H7 (cell line): ENCODE measurements at regions not wholly inside any gene's neighbourhood (a gene's known extent, or its start where the extent isn't known, plus 50 kb on each side); places are given as distances from the start of the nearest gene placed in this dataset.

Experiments used
- DNase-seq: peaks from one replicate; pipeline ENCODE4 v3.0.0; 2012
- H3K27me3 ChIP-seq: 2 replicates; pipeline ENCODE4 v1.6.0; 2011; ENCODE audit warnings: mild to moderate bottlenecking, low read length; ENCODE audit not compliant: control insufficient read depth, insufficient read depth
- H3K36me3 ChIP-seq: replicated peaks from 2 replicates; pipeline ENCODE4 v1.5.1; 2011; ENCODE audit warnings: low read length; ENCODE audit not compliant: control insufficient read depth, insufficient read depth
- H3K4me3 ChIP-seq: 2 replicates; pipeline ENCODE4 v1.5.1; 2011; ENCODE audit warnings: low read depth, mild to moderate bottlenecking, control low read depth, low read length, moderate library complexity; ENCODE audit not compliant: insufficient read depth

GRCh38 chr9:12958279-12958678, 183.5 kb downstream of the LURAP1L start:
- Histone ChIP-seq H3K4me3 (no peak overlapping the region), H3K36me3 (peaks cover 15% of the 10 kb centered on the region), H3K27me3 (no peaks in the 10 kb centered on the region)
- DNase-seq: no peak

DNA sequence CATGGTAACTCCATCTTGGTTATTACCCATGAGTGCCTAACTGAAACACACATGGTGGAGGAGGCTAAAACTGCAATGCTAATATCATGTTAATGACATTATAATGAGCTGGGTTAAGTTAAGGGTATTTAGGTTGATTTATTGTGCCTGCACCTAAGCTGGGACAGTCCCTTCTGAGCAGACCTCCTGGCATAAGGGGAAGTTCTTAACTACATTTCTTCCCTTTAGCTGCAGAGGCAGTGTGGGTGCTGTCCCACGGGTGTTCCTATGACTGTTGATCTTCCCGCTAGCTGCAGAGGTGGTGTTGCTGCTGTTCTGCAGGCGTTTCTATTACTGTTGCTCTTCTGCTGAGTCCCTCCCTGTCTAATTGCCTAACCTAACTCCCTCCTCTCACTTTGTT, 183.9 kb downstream of the LURAP1L start:
- Histone ChIP-seq H3K4me3 (no peak overlapping the region), H3K36me3 (peaks cover 15% of the 10 kb centered on the region), H3K27me3 (no peaks in the 10 kb centered on the region)
- no peak for DNase-seq

GRCh38 chr9:12961276-12961809, 186.5 kb downstream of the LURAP1L start:
- H3K36me3 ChIP-seq: peaks cover 11% of the 10 kb centered on the region
- no peaks in the 10 kb centered on the region for H3K27me3 ChIP-seq
- DNase-seq: no peak
- no peak overlapping the region for H3K4me3 ChIP-seq

- H3K27me3 ChIP-seq: no peaks in the 10 kb centered on the region
- no peak overlapping the region for H3K4me3 ChIP-seq
- no peak for DNase-seq
- H3K36me3 ChIP-seq: peaks cover 10% of the 10 kb centered on the region
Measured at GRCh38 chr9:12963537-12963936, 188.7 kb downstream of the LURAP1L start.

- no peak for DNase-seq
- Histone ChIP-seq H3K27me3 (no peaks in the 10 kb centered on the region), H3K4me3 (no peak overlapping the region), H3K36me3 (peaks cover 3% of the 10 kb centered on the region; the same call in 1 of the 2 replicates)
Measured at GRCh38 chr9:12964271-12964670, 189.5 kb downstream of the LURAP1L start.

DNA sequence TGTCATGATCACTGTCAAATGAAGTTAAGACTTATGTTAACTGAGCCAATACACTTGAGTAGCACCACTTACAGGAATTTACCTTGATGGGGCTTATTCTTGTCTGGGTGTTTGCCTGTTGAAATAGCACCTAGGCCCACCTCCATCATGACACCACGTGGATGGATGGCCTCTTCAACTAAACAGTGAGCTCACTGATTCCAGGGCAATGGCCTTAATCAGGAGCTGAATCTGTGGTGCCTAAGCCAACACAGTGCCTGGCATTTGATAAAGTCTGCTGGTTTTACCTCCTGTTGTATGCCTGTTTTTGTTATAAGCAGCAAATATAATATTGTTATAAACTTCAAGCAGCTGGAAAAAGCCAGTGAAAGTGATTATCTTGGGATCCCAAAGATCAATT, 190.5 kb downstream of the LURAP1L start:
- no peak overlapping the region for H3K4me3 ChIP-seq
- no peak for DNase-seq
- H3K36me3 ChIP-seq: no peaks in the 10 kb centered on the region; the same call in 1 of the 2 replicates
- H3K27me3 ChIP-seq: no peaks in the 10 kb centered on the region

DNA sequence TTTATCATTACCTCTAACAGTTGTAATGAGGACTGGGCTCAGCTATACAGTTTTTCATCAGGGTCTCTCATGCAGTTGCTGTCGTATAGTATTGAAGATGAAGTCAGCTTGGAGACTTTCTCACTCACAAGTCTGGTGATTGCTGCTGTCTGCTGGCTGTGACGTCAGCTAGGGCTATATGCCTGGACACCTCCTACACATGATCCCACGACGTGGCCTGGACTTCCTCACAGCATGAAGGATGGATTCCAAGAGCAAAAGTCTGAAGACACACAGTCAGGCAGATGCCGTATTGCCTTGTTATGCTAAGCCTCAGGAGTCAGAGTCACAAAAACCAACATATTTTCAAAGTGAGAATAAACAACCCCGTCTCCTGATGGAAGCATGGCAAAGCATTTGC, 193.3 kb downstream of the LURAP1L start:
- H3K4me3 ChIP-seq: no peak overlapping the region
- no peaks in the 10 kb centered on the region for H3K36me3 ChIP-seq
- no peaks in the 10 kb centered on the region for H3K27me3 ChIP-seq
- DNase-seq: no peak

DNA sequence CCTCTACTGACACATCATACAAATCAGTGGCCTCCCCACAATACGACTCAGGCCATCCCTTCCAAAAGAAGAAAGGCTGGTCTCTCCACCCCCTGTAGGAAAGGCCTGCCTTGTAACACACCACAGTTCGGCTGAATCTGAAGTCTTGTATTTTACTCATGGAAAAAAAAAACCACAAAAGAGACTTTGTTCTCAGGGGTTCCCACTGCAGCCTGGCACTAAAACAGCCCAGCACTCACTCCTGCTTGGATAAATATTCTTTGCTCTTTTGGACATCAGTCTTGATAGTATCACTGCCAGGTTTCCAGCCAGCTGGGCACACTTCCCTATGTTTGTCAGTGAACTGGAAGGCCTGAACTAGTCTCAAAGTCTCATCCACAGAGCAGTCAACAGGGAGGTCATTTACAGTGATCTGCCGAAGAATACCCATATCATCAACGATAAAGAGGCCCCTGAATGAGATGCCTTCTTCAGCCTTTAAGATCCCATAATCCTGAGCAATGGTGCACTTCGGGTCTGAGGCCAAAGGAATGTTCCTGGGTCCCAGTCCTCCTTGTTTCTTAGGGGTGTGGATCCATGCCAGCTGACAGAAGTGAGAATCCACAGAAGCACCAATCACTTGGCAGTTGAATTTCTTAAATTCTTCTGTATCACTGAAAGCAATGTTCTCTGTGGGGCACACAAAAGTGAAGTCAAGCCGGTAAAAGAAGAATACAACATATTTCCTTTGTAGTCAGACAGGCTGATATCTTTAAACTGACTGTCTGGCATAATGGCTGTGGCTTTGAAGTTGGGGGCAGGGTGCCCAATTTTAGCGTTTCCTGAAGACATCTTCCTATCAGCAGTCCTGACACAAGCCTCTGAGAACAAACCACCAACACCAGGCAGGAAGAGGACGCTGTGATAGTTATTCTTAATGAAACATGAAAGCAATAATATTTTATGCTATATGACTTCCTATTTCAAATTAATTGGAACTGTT, 198.1 kb downstream of the LURAP1L start:
- Histone ChIP-seq H3K4me3 (no peak overlapping the region), H3K27me3 (no peaks in the 10 kb centered on the region), H3K36me3 (no peaks in the 10 kb centered on the region)
- no peak for DNase-seq

DNA sequence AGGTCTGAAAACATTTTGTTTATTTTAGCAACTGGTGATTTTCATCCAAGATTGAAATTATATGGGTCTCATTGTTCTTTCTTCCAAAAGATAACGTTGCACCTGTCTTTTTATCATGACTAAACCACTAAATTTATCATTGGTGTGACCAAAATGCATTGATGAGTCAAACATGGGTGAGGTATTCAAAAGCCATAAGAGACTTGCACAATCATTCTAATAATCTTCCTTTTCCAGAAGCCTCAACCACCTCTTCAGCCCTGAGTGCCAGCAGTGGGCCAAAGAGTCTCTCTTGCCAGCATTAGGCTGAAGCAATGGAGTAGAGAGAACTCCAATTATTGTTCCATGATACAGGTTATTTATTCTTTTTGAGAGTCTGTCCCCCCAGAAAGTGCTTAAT, 198.9 kb downstream of the LURAP1L start:
- Histone ChIP-seq H3K36me3 (no peaks in the 10 kb centered on the region), H3K4me3 (no peak overlapping the region), H3K27me3 (no peaks in the 10 kb centered on the region)
- DNase-seq: no peak

- H3K4me3 ChIP-seq: no peak overlapping the region
Measured at GRCh38 chr9:12974671-12975070, 199.9 kb downstream of the LURAP1L start.

GRCh38 chr9:12975496-12975895, 200.7 kb downstream of the LURAP1L start:
- Histone ChIP-seq H3K36me3 (no peaks in the 10 kb centered on the region), H3K4me3 (no peak overlapping the region), H3K27me3 (no peaks in the 10 kb centered on the region)
- DNase-seq: no peak

More at GRCh38 chr9:12974671-12975070, 199.9 kb downstream of the LURAP1L start:
- H3K36me3 ChIP-seq: no peaks in the 10 kb centered on the region
- no peak for DNase-seq
- H3K27me3 ChIP-seq: no peaks in the 10 kb centered on the region

DNA sequence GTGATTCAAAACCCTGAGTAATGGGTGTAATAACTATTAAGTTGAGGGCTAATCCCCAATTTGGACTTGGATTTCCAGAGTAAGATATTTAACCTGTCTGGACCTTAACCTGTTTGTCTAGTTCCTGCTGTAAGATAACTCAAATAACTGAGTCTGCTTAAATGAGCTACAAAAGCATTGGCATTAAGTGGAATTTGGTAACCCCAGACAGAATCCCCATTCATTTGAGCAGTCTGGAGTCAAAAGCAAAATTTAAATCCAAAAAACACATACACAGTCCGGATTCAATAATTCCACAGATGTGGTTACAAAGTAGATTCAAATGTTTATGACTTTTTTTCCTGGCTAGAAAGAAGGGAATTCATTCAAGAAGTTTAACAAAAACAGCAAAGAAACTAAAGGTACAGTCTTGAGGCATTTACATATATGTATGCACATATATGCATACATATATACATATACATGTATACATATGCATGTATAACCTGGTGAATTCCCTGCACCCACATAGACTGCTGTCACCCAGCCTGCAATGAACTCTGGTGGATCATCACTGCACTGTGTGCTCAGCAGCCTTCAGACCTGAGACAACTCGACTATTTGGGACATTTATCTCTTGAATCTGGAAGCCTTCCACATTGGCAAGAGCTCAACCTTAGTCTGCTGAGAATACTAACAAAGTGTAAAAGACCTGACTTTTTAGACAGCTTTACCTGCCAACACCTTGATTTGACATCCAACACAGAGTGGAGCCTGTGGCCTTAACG, 205.4 kb downstream of the LURAP1L start:
- Histone ChIP-seq H3K27me3 (no peaks in the 10 kb centered on the region), H3K4me3 (no peak overlapping the region), H3K36me3 (no peaks in the 10 kb centered on the region)
- no peak for DNase-seq

- no peaks in the 10 kb centered on the region for H3K27me3 ChIP-seq
- no peak overlapping the region for H3K4me3 ChIP-seq
- DNase-seq: no peak
- H3K36me3 ChIP-seq: no peaks in the 10 kb centered on the region
Measured at GRCh38 chr9:12988258-12988657, 213.4 kb downstream of the LURAP1L start.

DNA sequence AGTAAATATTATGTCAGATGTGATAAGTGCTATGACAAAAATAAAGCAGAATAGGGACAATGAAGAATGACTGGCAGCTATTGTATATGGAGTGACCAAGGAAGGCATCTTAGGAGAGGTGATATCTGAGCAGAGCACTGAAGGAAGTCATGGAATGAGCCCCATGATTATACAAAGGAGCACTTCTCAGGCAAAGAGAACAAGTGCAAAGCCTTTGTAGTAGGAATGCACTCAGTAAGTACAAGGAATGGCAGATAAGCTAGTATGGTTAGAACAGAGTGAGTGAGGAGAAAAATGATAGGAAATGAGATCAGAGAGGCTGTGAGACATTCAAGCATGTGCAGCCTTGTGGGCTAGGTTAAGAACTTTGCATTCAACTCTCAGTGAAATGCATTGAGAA, 214.8 kb downstream of the LURAP1L start:
- Histone ChIP-seq H3K27me3 (no peaks in the 10 kb centered on the region), H3K4me3 (no peak overlapping the region), H3K36me3 (no peaks in the 10 kb centered on the region)
- DNase-seq: no peak

DNA sequence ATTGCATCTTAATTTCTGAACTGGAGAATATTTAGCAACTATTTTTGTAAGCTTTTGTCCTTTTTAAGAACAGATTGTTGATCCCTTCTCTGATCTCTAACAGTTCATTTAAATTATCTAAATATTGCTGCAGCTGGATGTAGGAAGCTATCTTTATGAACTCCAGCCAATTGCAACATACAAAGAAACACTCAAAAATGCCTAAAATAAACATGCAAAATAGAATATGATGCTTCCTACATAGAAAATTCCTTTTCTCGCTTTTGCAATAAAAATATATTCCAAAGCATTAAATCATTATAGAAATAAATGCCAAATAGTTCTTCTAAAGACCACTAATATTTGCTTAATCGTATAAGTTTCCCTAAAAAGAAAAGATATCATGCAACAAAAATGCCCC, 218.6 kb downstream of the LURAP1L start:
- Histone ChIP-seq H3K27me3 (no peaks in the 10 kb centered on the region), H3K4me3 (no peak overlapping the region), H3K36me3 (no peaks in the 10 kb centered on the region)
- DNase-seq: no peak
